Mesenchymal stem cell (in vitro differentiated cells and primary cell): ENCODE measurements at regions not wholly inside any gene's neighbourhood (a gene's known extent, or its start where the extent isn't known, plus 50 kb on each side); places are given as distances from the start of the nearest gene placed in this dataset.

Experiments
- DNase-seq: peaks from one replicate; pipeline ENCODE4 v3.0.0-alpha.2; 2013
- H2AFZ ChIP-seq: one replicate; pipeline ENCODE4 v1.6.1; 2013; ENCODE audit warnings: low read depth, mild to moderate bottlenecking, control low read depth, inconsistent platforms, low read length, moderate library complexity
- H2AK5ac ChIP-seq: 2 replicates; pipeline ENCODE4 v1.6.1; 2013; ENCODE audit warnings: low read length, moderate library complexity, mild to moderate bottlenecking, inconsistent platforms; ENCODE audit not compliant: severe bottlenecking
- H2BK120ac ChIP-seq: one replicate; pipeline ENCODE4 v1.6.1; 2013; ENCODE audit warnings: low read depth, mild to moderate bottlenecking, inconsistent platforms, low read length, moderate library complexity
- H2BK12ac ChIP-seq, 2 experiments: one replicate each; pipeline ENCODE4 v1.6.1; 2013; ENCODE audit warnings: inconsistent platforms in 2 of 2, low read length in 2 of 2, mild to moderate bottlenecking in 2 of 2, moderate library complexity in 2 of 2, control low read depth in 1 of 2
- H2BK15ac ChIP-seq: one replicate; pipeline ENCODE4 v1.6.1; 2013; ENCODE audit warnings: mild to moderate bottlenecking, low read depth, inconsistent platforms; ENCODE audit not compliant: poor library complexity, severe bottlenecking
- H2BK5ac ChIP-seq: 2 replicates; pipeline ENCODE4 v1.6.1; 2013; ENCODE audit warnings: low read depth, mild to moderate bottlenecking, low read length, control low read depth, inconsistent platforms; ENCODE audit not compliant: poor library complexity, severe bottlenecking
- H3K14ac ChIP-seq, 2 experiments: one replicate each; pipeline ENCODE4 v1.6.1; 2013; ENCODE audit warnings: inconsistent platforms in 2 of 2, low read length in 2 of 2, control low read depth in 1 of 2, mild to moderate bottlenecking in 1 of 2, moderate library complexity in 1 of 2
- H3K18ac ChIP-seq, 2 experiments: one replicate each; pipeline ENCODE4 v1.6.1; 2013; ENCODE audit warnings: inconsistent platforms in 2 of 2, low read length in 2 of 2, control low read depth in 1 of 2, low read depth in 1 of 2, mild to moderate bottlenecking in 1 of 2
- H3K23ac ChIP-seq, 2 experiments: one replicate each; pipeline ENCODE4 v1.6.1; 2013; ENCODE audit warnings: inconsistent platforms in 2 of 2, low read length in 2 of 2, mild to moderate bottlenecking in 2 of 2, moderate library complexity in 2 of 2, control low read depth in 1 of 2
- H3K27ac ChIP-seq: 2 replicates; pipeline ENCODE4 v1.5.1; 2013; ENCODE audit warnings: mild to moderate bottlenecking, moderate library complexity, low read length, control low read depth, inconsistent platforms; ENCODE audit not compliant: poor library complexity, severe bottlenecking
- H3K27me3 ChIP-seq, 2 experiments: 2 replicates each; pipeline versions ENCODE4 v1.6.1 to v1.7.0; 2013; ENCODE audit warnings: low read length in 2 of 2, mild to moderate bottlenecking in 2 of 2, moderate library complexity in 2 of 2, control low read depth in 1 of 2, inconsistent platforms in 1 of 2; ENCODE audit not compliant: control insufficient read depth in 1 of 2, insufficient read depth in 1 of 2
- H3K36me3 ChIP-seq, 2 experiments: 2 replicates each; pipeline versions ENCODE4 v1.6.1 to v1.7.0; 2013; ENCODE audit warnings: low read length in 2 of 2, control low read depth in 1 of 2, inconsistent platforms in 1 of 2, low read depth in 1 of 2, mild to moderate bottlenecking in 1 of 2; ENCODE audit not compliant: insufficient read depth in 2 of 2, control insufficient read depth in 1 of 2
- H3K4ac ChIP-seq, 2 experiments: one replicate each; pipeline ENCODE4 v1.6.1; 2013; ENCODE audit warnings: inconsistent platforms in 2 of 2, low read length in 2 of 2, mild to moderate bottlenecking in 2 of 2, moderate library complexity in 2 of 2, control low read depth in 1 of 2, low read depth in 1 of 2
- H3K4me1 ChIP-seq: 2 replicates; pipeline ENCODE4 v1.6.1; 2013; ENCODE audit warnings: low read depth, low read length, control low read depth; ENCODE audit not compliant: control insufficient read depth, insufficient read depth
- H3K4me2 ChIP-seq: 2 replicates; pipeline ENCODE4 v1.6.1; 2013; ENCODE audit warnings: low read length, mild to moderate bottlenecking, inconsistent platforms; ENCODE audit not compliant: poor library complexity, severe bottlenecking
- H3K4me3 ChIP-seq, 2 experiments: 2 replicates each; pipeline versions ENCODE4 v1.5.1 to v1.7.0; 2013; ENCODE audit warnings: low read length in 2 of 2, mild to moderate bottlenecking in 2 of 2, control low read depth in 1 of 2, low read depth in 1 of 2; ENCODE audit not compliant: insufficient read depth in 1 of 2
- H3K79me1 ChIP-seq: replicated peaks from 2 replicates; pipeline ENCODE4 v1.6.1; 2013; ENCODE audit warnings: mild to moderate bottlenecking, control low read depth, low read length, inconsistent platforms; ENCODE audit not compliant: poor library complexity, severe bottlenecking
- H3K9ac ChIP-seq: 2 replicates; pipeline ENCODE4 v1.7.0; 2013; ENCODE audit warnings: mild to moderate bottlenecking, low read length, moderate library complexity
- H3K9me3 ChIP-seq: 2 replicates; pipeline ENCODE4 v1.7.0; 2013; ENCODE audit warnings: mild to moderate bottlenecking, low read length; ENCODE audit not compliant: control insufficient read depth
- H4K8ac ChIP-seq: one replicate; pipeline ENCODE4 v1.6.1; 2013; ENCODE audit warnings: inconsistent platforms, mild to moderate bottlenecking, low read length, moderate library complexity
- H4K91ac ChIP-seq: one replicate; pipeline ENCODE4 v1.6.1; 2013; ENCODE audit warnings: mild to moderate bottlenecking, low read length, inconsistent platforms
- WGBS: methylation state at CpG from one replicate; pipeline ENCODE4 v1.1.7; 2013; ENCODE audit warnings: mixed read lengths; 5-methylcytosine and 5-hydroxymethylcytosine counted together

DNA sequence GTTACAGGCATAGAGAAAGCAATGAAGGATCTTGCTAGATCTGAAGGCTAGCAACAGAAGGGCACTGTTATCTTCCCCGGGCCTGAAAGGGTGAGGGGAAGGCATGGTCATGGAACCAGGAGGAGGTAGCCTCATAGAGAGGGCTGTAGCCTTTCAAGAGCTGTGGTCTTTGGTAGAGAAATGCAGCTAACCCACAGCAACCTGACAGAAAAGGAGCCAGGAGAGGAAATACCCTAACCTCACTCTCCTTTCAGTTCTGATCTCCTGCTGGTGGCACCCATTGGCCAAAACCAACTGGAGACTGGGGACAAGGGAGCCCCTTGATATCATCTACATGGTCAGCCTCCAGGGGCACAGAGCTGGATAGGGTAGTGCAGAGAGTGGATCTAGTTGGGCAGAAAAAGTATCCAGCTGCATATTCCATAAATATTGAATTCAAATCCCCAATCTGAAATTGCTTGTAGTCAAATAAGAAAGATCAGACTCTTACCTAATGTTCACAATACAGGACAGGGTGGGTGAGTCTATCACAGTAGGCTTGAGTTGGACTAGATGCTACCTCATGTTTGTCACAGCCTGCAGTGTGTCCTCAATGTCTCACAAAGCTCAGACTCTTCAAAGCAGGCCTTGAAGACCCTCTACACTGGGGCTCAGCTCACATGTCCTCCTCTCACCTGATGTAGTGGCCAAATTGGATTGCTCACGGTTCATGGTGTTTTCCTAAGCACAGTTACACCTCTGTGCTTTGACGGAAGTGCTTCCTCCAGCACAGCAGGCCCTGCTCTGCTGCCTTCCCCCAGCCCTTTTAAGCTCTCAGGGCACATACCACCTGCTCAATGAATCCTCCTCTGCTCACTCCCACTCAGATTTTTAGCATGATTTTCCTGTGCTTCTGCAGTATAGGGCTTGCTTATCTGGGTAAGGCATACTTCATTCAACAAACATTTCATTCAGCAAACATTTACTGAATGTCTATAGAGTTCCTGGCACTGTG, 74.1 kb upstream of the JUN start:
- H3K4me3 ChIP-seq = no peak overlapping the region
- H4K8ac ChIP-seq = peak overlapping the region; percentile 67
- H2BK120ac ChIP-seq = no peak overlapping the region
- no peaks in the 10 kb centered on the region for H3K79me1 ChIP-seq
- no peak overlapping the region for H3K14ac ChIP-seq
- peak overlapping the region; percentile 93 for H3K27ac ChIP-seq
- no peak overlapping the region for H2AFZ ChIP-seq
- no peaks in the 10 kb centered on the region for H3K36me3 ChIP-seq
- peak overlapping the region; percentile 10 for H2BK5ac ChIP-seq
- H3K27me3 ChIP-seq = no peaks in the 10 kb centered on the region
- H2AK5ac ChIP-seq = peak overlapping the region; percentile 94
- H2BK15ac ChIP-seq = peak overlapping the region; percentile 85
- H3K9me3 ChIP-seq = no peaks in the 10 kb centered on the region
- H3K9ac ChIP-seq = no peak overlapping the region
- H3K4ac ChIP-seq = peak overlapping the region in 1 of 2 experiments; percentile 46
- H4K91ac ChIP-seq = peak overlapping the region; percentile 92
- no peak overlapping the region for H3K23ac ChIP-seq
- H3K18ac ChIP-seq = peak overlapping the region in 1 of 2 experiments; percentile 81
- 81% methylated on average over 3 of the region's 3 CpGs for WGBS
- H2BK12ac ChIP-seq = peak overlapping the region; percentile 1 to 88
- no peak for DNase-seq
- H3K4me2 ChIP-seq = no peak overlapping the region
- H3K4me1 ChIP-seq = peaks cover 11% of the 10 kb centered on the region

DNA sequence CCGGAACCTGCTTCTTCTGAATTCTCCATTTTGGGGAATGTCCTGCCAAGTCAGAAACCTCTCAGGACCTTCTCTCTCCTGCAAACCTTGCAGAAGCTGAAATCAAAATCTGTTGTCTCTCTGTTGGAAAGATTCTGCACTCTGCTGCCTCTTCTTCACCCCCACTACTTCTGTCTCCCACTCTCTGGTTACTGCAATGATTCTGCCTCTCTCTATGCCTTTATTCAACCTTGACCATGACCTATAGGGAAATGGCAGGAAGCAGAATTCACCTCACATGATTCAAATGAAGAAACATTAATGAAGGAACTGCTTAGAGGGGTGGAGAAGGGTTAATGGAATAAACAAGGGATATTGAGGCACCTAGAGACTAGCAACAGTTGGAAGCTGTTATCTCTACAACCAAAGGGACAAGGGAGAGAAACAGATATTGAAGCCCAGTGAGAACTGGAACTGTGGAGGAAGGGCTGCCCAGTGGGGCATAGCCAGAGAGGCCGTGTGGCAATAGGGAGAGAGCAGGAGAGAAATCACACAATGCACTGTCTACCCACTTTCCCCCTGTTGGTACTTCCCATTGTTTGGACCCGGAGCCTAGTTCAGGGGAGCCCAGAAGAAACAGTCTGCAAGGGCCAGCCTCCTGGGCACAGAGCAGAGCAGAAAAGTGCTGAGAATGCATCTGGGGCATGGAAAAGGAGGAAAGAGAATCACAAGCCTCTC, 76.1 kb upstream of the JUN start:
- H3K79me1 ChIP-seq = no peaks in the 10 kb centered on the region
- no peak overlapping the region for H3K27ac ChIP-seq
- H2BK120ac ChIP-seq = no peak overlapping the region
- H3K23ac ChIP-seq = no peak overlapping the region
- H3K4ac ChIP-seq = no peak overlapping the region
- no peak overlapping the region for H3K4me3 ChIP-seq
- DNase-seq = no peak
- H2BK12ac ChIP-seq = no peak overlapping the region
- H3K4me1 ChIP-seq = peaks cover 13% of the 10 kb centered on the region
- H3K14ac ChIP-seq = no peak overlapping the region
- no peaks in the 10 kb centered on the region for H3K36me3 ChIP-seq
- H3K4me2 ChIP-seq = no peak overlapping the region
- H2BK5ac ChIP-seq = no peak overlapping the region
- no peak overlapping the region for H3K9ac ChIP-seq
- no peaks in the 10 kb centered on the region for H3K9me3 ChIP-seq
- H2AFZ ChIP-seq = no peak overlapping the region
- no peaks in the 10 kb centered on the region for H3K27me3 ChIP-seq
- peak overlapping the region; percentile 93 for H2AK5ac ChIP-seq
- H2BK15ac ChIP-seq = no peak overlapping the region
- 100% methylated on average over 2 of the region's 3 CpGs for WGBS
- no peak overlapping the region for H3K18ac ChIP-seq
- H4K91ac ChIP-seq = no peak overlapping the region
- H4K8ac ChIP-seq = no peak overlapping the region

GRCh38 chr1:58861076-58861475, 77.2 kb upstream of the JUN start:
- no peak overlapping the region for H3K18ac ChIP-seq
- H2AK5ac ChIP-seq = peak overlapping the region; percentile 11
- no peak overlapping the region for H3K9ac ChIP-seq
- no peaks in the 10 kb centered on the region for H3K79me1 ChIP-seq
- no peaks in the 10 kb centered on the region for H3K36me3 ChIP-seq
- no peak overlapping the region for H2BK15ac ChIP-seq
- no peak overlapping the region for H3K4me2 ChIP-seq
- no peak overlapping the region for H2BK12ac ChIP-seq
- no peak overlapping the region for H2BK5ac ChIP-seq
- no peaks in the 10 kb centered on the region for H3K9me3 ChIP-seq
- H3K27me3 ChIP-seq = no peaks in the 10 kb centered on the region
- H3K4me3 ChIP-seq = no peak overlapping the region
- WGBS = 84% methylated on average over 1 of the region's 1 CpG
- H3K14ac ChIP-seq = no peak overlapping the region
- H3K4ac ChIP-seq = no peak overlapping the region
- no peak overlapping the region for H2BK120ac ChIP-seq
- peaks cover 13% of the 10 kb centered on the region for H3K4me1 ChIP-seq
- no peak overlapping the region for H4K91ac ChIP-seq
- no peak overlapping the region for H4K8ac ChIP-seq
- H2AFZ ChIP-seq = no peak overlapping the region
- no peak overlapping the region for H3K23ac ChIP-seq
- no peak for DNase-seq
- no peak overlapping the region for H3K27ac ChIP-seq

- H3K27ac ChIP-seq = no peak overlapping the region
- H2BK12ac ChIP-seq = no peak overlapping the region
- no peak overlapping the region for H2BK15ac ChIP-seq
- H4K91ac ChIP-seq = no peak overlapping the region
- H3K4me1 ChIP-seq = peaks cover 13% of the 10 kb centered on the region
- no peak overlapping the region for H3K4me2 ChIP-seq
- no peak overlapping the region for H2AFZ ChIP-seq
- no peak overlapping the region for H3K4ac ChIP-seq
- no peak overlapping the region for H2BK120ac ChIP-seq
- H3K23ac ChIP-seq = no peak overlapping the region
- no peak overlapping the region for H3K4me3 ChIP-seq
- H2AK5ac ChIP-seq = peak overlapping the region; percentile 11
- DNase-seq = no peak
- H3K36me3 ChIP-seq = no peaks in the 10 kb centered on the region
- no peak overlapping the region for H4K8ac ChIP-seq
- no peaks in the 10 kb centered on the region for H3K9me3 ChIP-seq
- no peak overlapping the region for H3K9ac ChIP-seq
- no peak overlapping the region for H3K14ac ChIP-seq
- no peak overlapping the region for H2BK5ac ChIP-seq
- no peak overlapping the region for H3K18ac ChIP-seq
- no peaks in the 10 kb centered on the region for H3K27me3 ChIP-seq
- no peaks in the 10 kb centered on the region for H3K79me1 ChIP-seq
Observed at GRCh38 chr1:58861506-58861905, 77.7 kb upstream of the JUN start.
